HG02943 (cell line): ENCODE measurements at regions not wholly inside any gene's neighbourhood (a gene's known extent, or its start where the extent isn't known, plus 50 kb on each side); places are given as distances from the start of the nearest gene placed in this dataset.
"Not testable (repeated sequence)": the region's sequence is repeated elsewhere in the genome, so short reads cannot be mapped to it uniquely, and the experiment has no call there.

Source experiments
- ATAC-seq: cut with Tn5 transposase; IDR thresholded peaks from one replicate; pipeline ENCODE4 v1.9.1; 2021; ENCODE audit warnings: mild to moderate bottlenecking, low read depth, moderate library complexity; ENCODE audit not compliant: unreplicated experiment

GRCh38 chr2:59866436-59866835, 687.0 kb downstream of the BCL11A start:
- ATAC-seq = no peak

GRCh38 chr2:59858540-59858939, 694.9 kb downstream of the BCL11A start:
- no peak for ATAC-seq

GRCh38 chr2:59857109-59857508, 696.3 kb downstream of the BCL11A start:
- no peak for ATAC-seq

- ATAC-seq = no peak
Measured at GRCh38 chr2:59856391-59856790, 697.1 kb downstream of the BCL11A start.

GRCh38 chr2:59853032-59853431, 700.4 kb downstream of the BCL11A start:
- no peak for ATAC-seq

- ATAC-seq = no peak
Measured at GRCh38 chr2:59851836-59852475, 701.5 kb downstream of the BCL11A start.

- no peak for ATAC-seq
Measured at GRCh38 chr2:59850554-59850953, 702.9 kb downstream of the BCL11A start.

- ATAC-seq = no peak
Measured at GRCh38 chr2:59833941-59834340, 719.5 kb downstream of the BCL11A start.

GRCh38 chr2:59830601-59831000, 722.9 kb downstream of the BCL11A start:
- no peak for ATAC-seq

- ATAC-seq = no peak
Measured at GRCh38 chr2:59827677-59828076, 725.8 kb downstream of the BCL11A start.

- ATAC-seq = no peak
Measured at GRCh38 chr2:59826177-59826576, 727.3 kb downstream of the BCL11A start.

GRCh38 chr2:59824314-59824713, 729.1 kb downstream of the BCL11A start:
- ATAC-seq = no peak

- no peak for ATAC-seq
Measured at GRCh38 chr2:59816075-59816474, 737.4 kb downstream of the BCL11A start.

- ATAC-seq = not testable (repeated sequence)
Measured at GRCh38 chr2:59810283-59810682, 743.2 kb downstream of the BCL11A start.

GRCh38 chr2:59806486-59806885, 747.0 kb downstream of the BCL11A start:
- no peak for ATAC-seq

- ATAC-seq = no peak
Measured at GRCh38 chr2:59804732-59805131, 748.7 kb downstream of the BCL11A start.

GRCh38 chr2:59803586-59803985, 749.9 kb downstream of the BCL11A start:
- ATAC-seq = no peak

GRCh38 chr2:59798687-59799232, 754.7 kb downstream of the BCL11A start:
- ATAC-seq = no peak

- ATAC-seq = no peak
Measured at GRCh38 chr2:59791004-59791618, 762.3 kb downstream of the BCL11A start.

- no peak for ATAC-seq
Measured at GRCh38 chr2:59790186-59791003, 763.1 kb downstream of the BCL11A start.

- no peak for ATAC-seq
Measured at GRCh38 chr2:59789523-59789922, 763.9 kb downstream of the BCL11A start.
